ENCODE measurements at regions not wholly inside any gene's neighbourhood (a gene's known extent, or its start where the extent isn't known, plus 50 kb on each side); places are given as distances from the start of the nearest gene placed in this dataset.
"Not testable (repeated sequence)": the region's sequence is repeated elsewhere in the genome, so short reads cannot be mapped to it uniquely, and the experiment has no call there.

- no peak for DNase-seq
Observed at GRCh38 chr1:177891809-177892208, 78.0 kb downstream of the SEC16B start.

- DNase-seq, result no peak
Observed at GRCh38 chr1:177890479-177890878, 79.4 kb downstream of the SEC16B start.

- no peak for DNase-seq
Observed at GRCh38 chr1:177884479-177885021, 85.3 kb downstream of the SEC16B start.

- no peak for DNase-seq
Observed at GRCh38 chr1:177883581-177883980, 86.3 kb downstream of the SEC16B start.

GRCh38 chr1:177880339-177880891 is 89.4 kb downstream of the SEC16B start:
- DNase-seq, result no peak

GRCh38 chr1:177877086-177877485 is 92.8 kb downstream of the SEC16B start:
- DNase-seq, result no peak

GRCh38 chr1:177873238-177873637 is 96.6 kb downstream of the SEC16B start:
- peak; percentile 49 for DNase-seq

GRCh38 chr1:177872308-177872900 is 97.5 kb downstream of the SEC16B start:
- no peak for DNase-seq

- no peak for DNase-seq
Observed at GRCh38 chr1:177871613-177872307, 98.1 kb downstream of the SEC16B start.

- no peak for DNase-seq
Observed at GRCh38 chr1:177869586-177869985, 100.3 kb downstream of the SEC16B start.

GRCh38 chr1:177869011-177869410 is 100.8 kb downstream of the SEC16B start:
- DNase-seq, result not testable (repeated sequence)

- DNase-seq, result no peak
Observed at GRCh38 chr1:177865807-177866206, 104.1 kb downstream of the SEC16B start.

GRCh38 chr1:177864538-177865305 is 105.1 kb downstream of the SEC16B start:
- DNase-seq, result no peak

GRCh38 chr1:177863796-177864195 is 106.1 kb downstream of the SEC16B start:
- no peak for DNase-seq

- no peak for DNase-seq
Observed at GRCh38 chr1:177862916-177863315, 106.9 kb downstream of the SEC16B start.

- DNase-seq, result no peak
Observed at GRCh38 chr1:177859572-177859971, 110.3 kb downstream of the SEC16B start.

- DNase-seq, result no peak
Observed at GRCh38 chr1:177858332-177858821, 111.5 kb downstream of the SEC16B start.

- DNase-seq, result no peak
Observed at GRCh38 chr1:177857285-177857684, 112.6 kb downstream of the SEC16B start.

GRCh38 chr1:177854951-177855350 is 114.9 kb downstream of the SEC16B start:
- DNase-seq, result no peak

- no peak for DNase-seq
Observed at GRCh38 chr1:177849579-177850290, 120.1 kb downstream of the SEC16B start.

- DNase-seq, result no peak
Observed at GRCh38 chr1:177849130-177849529, 120.7 kb downstream of the SEC16B start.

- no peak for DNase-seq
Observed at GRCh38 chr1:177848577-177848976, 121.3 kb downstream of the SEC16B start.

- DNase-seq, result no peak
Observed at GRCh38 chr1:177847843-177848242, 122.0 kb downstream of the SEC16B start.
